Right lobe of liver (tissue), 6 donors: ENCODE measurements at regions not wholly inside any gene's neighbourhood (a gene's known extent, or its start where the extent isn't known, plus 50 kb on each side); places are given as distances from the start of the nearest gene placed in this dataset.

Experiments
- ATAC-seq, 4 donors: fragments of 200-7000 bp; cut with Tn5 transposase; one replicate each; pipeline ENCODE4 v1.9.1; 2020; ENCODE audit warnings: mild to moderate bottlenecking in 4 of 4, moderate library complexity in 4 of 4
- DNase-seq, 3 donors: peaks; one replicate each; pipeline ENCODE4 v3.0.0-alpha.2; 2020
- H3K27ac ChIP-seq, 3 donors: fragments of 200-600 bp; one replicate each; pipeline ENCODE4 v1.8.0; 2022
- H3K27me3 ChIP-seq, 2 donors: fragments of 200-600 bp; one replicate each; pipeline ENCODE4 v1.8.0; 2022
- H3K36me3 ChIP-seq, 4 donors: fragments of 200-600 bp; sonication (generic) in 1 of 4; one replicate each; pipeline versions ENCODE4 v1.5.1 to v1.8.0; 2017 to 2022; ENCODE audit warnings: control low read depth in 1 of 4
- H3K4me1 ChIP-seq, 4 donors: fragments of 200-600 bp; sonication (generic) in 1 of 4; one replicate each; pipeline versions ENCODE4 v1.5.1 to v1.8.0; 2017 to 2022; ENCODE audit warnings: control low read depth in 1 of 4
- H3K4me3 ChIP-seq, 3 donors: fragments of 200-600 bp; one replicate each; pipeline ENCODE4 v1.8.0; 2022
- H3K9me3 ChIP-seq, 4 donors: fragments of 200-600 bp; sonication (generic) in 1 of 4; one replicate each; pipeline versions ENCODE4 v1.5.1 to v1.8.0; 2017 to 2022; ENCODE audit warnings: control low read depth in 1 of 4
- CTCF ChIP-seq, 4 donors: fragments of 200-600 bp in 3 of 4; fragments of 450-650 bp in 1 of 4; IDR thresholded peaks; one replicate each; pipeline versions ENCODE4 v1.5.1 to v1.8.0; 2016 to 2022; ENCODE audit warnings: antibody characterized with exemption in 4 of 4, mild to moderate bottlenecking in 2 of 4
- POLR2A ChIP-seq: fragments of 450-650 bp; IDR thresholded peaks from one replicate; pipeline ENCODE4 v1.6.1; 2017; ENCODE audit warnings: antibody characterized with exemption, mild to moderate bottlenecking
- WGBS: methylation state at CpG from one replicate; pipeline ENCODE4 v1.1.6; 2018; ENCODE audit warnings: low coverage, low lambda C conversion rate; ENCODE audit not compliant: insufficient coverage; ENCODE audit errors: missing lambda C conversion rate; 5-methylcytosine and 5-hydroxymethylcytosine counted together
- intact Hi-C, 2 donors: fragments of 100-400 bp; cut with DNase I; formaldehyde crosslinking; loops; one replicate each; pipeline versions ENCODE4 v1.11.2 to v1.14.1; 2022
- donor health status: DM: no; HTN: yes; CAD: no.
- donor health status: DM: no; HTN: no; CAD: no.
- donor health status: DM: no; HTN: no; CAD: no.
- donor health status: DM: no; HTN: yes; CAD: no.
- donor health status: DM: no; HTN: yes; CAD: no.

GRCh38 chr4:137660211-137660610, 127.9 kb upstream of the PCDH18 start:
- Histone ChIP-seq H3K27ac (no peak overlapping the region), H3K4me3 (no peak overlapping the region), H3K9me3 (no peaks in the 10 kb centered on the region), H3K4me1 (no peaks in the 10 kb centered on the region), H3K27me3 (no peaks in the 10 kb centered on the region), H3K36me3 (no peaks in the 10 kb centered on the region)
- ATAC-seq = no peak
- no peak for TF ChIP-seq CTCF (IDR thresholded peaks at IDR 0.05)
- no peak for TF ChIP-seq POLR2A
- DNase-seq = no peak
- intact Hi-C loops = no loop called here
- 56% methylated on average over 4 of the region's 4 CpGs for WGBS

- no peaks in the 10 kb centered on the region for H3K4me1 ChIP-seq
- no peak for ATAC-seq
- no peaks in the 10 kb centered on the region for H3K36me3 ChIP-seq
- WGBS = 7% methylated on average over 1 of the region's 1 CpG
- TF ChIP-seq POLR2A = no peak
- no peak for TF ChIP-seq CTCF (IDR thresholded peaks at IDR 0.05)
- intact Hi-C loops = no loop called here
- no peak overlapping the region for H3K4me3 ChIP-seq
- no peak overlapping the region for H3K27ac ChIP-seq
- DNase-seq = no peak
- H3K27me3 ChIP-seq = no peaks in the 10 kb centered on the region
- H3K9me3 ChIP-seq = no peaks in the 10 kb centered on the region
Observed at GRCh38 chr4:137659431-137659830, 127.1 kb upstream of the PCDH18 start.

GRCh38 chr4:137656661-137657060, 124.4 kb upstream of the PCDH18 start:
- Histone ChIP-seq H3K4me3 (no peak overlapping the region), H3K36me3 (no peaks in the 10 kb centered on the region), H3K4me1 (no peaks in the 10 kb centered on the region), H3K27ac (no peak overlapping the region), H3K9me3 (no peaks in the 10 kb centered on the region), H3K27me3 (no peaks in the 10 kb centered on the region)
- 33% methylated on average over 2 of the region's 2 CpGs for WGBS
- ATAC-seq (no peak), DNase-seq (no peak)
- TF ChIP-seq POLR2A (no peak), CTCF (IDR thresholded peaks at IDR 0.05) (no peak)
- intact Hi-C loops = no loop called here

GRCh38 chr4:137655302-137655701, 123.0 kb upstream of the PCDH18 start:
- no peak for TF ChIP-seq POLR2A
- TF ChIP-seq CTCF (IDR thresholded peaks at IDR 0.05) = no peak
- Histone ChIP-seq H3K4me1 (no peaks in the 10 kb centered on the region), H3K36me3 (no peaks in the 10 kb centered on the region), H3K4me3 (no peak overlapping the region), H3K27me3 (no peaks in the 10 kb centered on the region), H3K27ac (no peak overlapping the region), H3K9me3 (no peaks in the 10 kb centered on the region)
- no peak for ATAC-seq
- no peak for DNase-seq
- WGBS = 100% methylated on average over 1 of the region's 1 CpG
- intact Hi-C loops = no loop called here

GRCh38 chr4:137651128-137651527, 118.8 kb upstream of the PCDH18 start:
- WGBS = 46% methylated on average over 3 of the region's 3 CpGs
- no peak overlapping the region for H3K4me3 ChIP-seq
- no peaks in the 10 kb centered on the region for H3K27me3 ChIP-seq
- TF ChIP-seq CTCF (IDR thresholded peaks at IDR 0.05) (no peak), POLR2A (no peak)
- H3K4me1 ChIP-seq = no peaks in the 10 kb centered on the region
- no peak for ATAC-seq
- no peak for DNase-seq
- no peak overlapping the region for H3K27ac ChIP-seq
- intact Hi-C loops = no loop called here
- no peaks in the 10 kb centered on the region for H3K9me3 ChIP-seq
- H3K36me3 ChIP-seq = no peaks in the 10 kb centered on the region
